ENCODE measurements at regions not wholly inside any gene's neighbourhood (a gene's known extent, or its start where the extent isn't known, plus 50 kb on each side); places are given as distances from the start of the nearest gene placed in this dataset.
"Not testable (repeated sequence)": the region's sequence is repeated elsewhere in the genome, so short reads cannot be mapped to it uniquely, and the experiment has no call there.

DNA sequence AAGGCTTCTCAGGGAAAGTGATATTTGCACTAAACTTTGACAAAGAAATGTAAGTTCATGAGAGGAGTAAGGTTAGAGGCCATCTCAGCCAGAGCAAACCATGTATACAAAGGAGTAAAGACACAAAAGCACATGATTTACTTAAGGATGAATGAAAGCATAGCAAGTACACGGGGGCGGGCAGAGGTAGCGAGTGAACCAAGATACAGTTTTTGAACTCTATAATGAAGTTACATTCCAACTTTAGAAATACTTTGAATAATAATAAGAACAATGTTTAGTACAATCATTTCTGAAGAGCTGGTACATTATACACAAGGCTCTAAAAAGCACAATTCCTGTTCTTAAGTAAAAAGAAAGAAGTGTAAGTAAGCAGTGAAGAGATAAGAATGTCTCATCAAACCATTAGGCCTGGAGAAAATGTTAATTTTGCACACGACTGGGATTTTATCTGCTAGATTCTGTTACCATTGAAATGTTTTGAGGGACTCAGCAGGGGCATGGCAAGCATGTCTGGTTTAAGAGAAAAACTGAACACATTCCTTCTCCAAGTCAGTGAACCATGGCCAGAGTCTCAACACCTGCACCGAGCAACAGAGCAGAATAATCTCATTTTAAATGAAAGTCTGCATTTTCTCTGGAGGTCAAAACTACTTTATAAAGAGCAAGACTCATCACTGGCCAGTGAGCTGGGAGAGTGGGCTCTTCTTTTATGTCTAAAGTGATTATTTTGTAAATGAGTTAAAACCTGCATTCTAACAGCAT is 147.6 kb upstream of the TRPM3 start:
- DNase-seq = no peak

DNA sequence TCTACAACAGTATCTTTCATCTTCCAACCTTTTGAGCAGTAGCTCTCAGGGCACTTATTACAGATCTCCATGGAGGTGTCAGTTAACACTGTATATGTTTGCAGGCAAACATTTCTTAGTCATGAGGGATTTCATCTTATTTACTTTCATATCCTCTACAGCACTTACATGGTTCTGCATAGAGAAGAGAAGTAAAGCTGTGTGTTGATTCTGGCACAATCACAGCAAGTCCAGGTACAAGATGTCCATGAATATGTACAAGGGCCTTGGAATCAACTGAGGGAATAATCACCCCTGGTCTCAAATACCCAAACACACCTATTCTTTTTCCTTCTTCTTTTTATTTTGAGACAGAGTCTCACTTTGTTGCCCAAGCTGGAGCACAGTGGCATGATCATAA is 142.0 kb upstream of the TRPM3 start:
- DNase-seq = no peak

DNA sequence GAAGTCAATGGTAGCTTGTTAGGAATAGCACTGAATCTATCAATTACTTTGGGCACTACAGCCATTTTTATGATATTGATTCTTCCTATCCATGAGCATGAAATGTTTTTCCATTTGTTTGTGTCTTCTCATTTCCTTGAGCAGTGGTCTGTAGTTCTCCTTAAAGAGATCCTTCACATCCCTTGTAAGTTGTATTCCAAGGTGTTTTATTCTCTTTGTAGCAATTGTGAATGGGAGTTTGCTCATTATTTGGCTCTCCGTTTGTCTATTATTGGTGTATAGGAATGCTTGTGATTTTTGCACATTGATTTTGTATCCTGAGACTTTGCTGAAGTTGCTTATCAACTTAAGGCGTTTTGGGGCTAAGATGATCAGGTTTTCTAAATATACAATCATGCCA is 139.0 kb upstream of the TRPM3 start:
- not testable (repeated sequence) for DNase-seq

DNA sequence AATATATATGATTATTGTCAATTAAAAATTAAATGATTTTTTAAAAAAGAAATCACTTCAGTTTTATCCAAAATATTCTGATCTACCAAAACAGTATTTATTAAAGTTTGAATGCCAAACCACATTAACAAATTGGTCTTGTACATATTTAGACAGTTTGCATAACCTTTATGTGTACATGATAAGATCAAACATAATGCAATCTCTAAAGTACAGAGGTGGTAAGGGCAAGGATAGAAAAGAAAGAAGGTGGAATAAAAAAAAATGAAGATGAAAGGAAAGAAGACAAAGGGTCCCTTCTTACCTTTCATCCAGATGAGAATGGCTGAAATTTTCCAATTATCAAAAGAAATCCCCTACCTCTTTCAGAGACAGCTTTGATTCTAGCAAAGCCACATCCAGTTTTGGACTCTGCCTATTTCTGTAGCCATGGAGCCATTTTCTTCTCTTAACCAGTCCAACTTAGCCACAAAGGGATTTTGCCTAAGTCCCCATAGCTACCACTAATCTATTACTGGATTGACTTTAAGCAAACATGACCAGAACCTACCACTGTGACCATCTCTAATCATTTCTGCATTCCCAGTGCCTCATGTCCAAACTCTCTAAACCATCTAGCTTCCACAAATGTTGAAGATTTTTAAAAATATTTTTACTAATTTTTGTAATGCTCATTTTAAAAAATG is 133.3 kb upstream of the TRPM3 start:
- no peak for DNase-seq

DNA sequence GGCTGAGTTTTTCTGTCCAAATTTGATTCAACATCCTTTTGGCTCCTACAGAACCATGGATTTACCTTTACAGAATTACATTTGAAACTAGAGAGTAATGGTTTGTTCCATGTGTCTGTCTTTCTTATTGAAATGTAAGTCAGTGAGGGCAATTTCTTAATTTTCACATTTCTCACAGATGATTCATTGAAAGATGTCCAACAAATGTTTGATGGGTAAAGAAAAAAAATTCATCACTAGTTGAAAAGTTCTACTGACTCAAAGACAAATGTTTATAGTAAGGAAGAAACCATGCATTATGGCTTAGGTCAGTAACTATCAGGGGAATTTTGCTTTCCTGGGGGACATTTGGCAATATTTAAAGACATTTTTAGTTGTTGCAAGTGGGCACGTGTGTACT is 131.6 kb upstream of the TRPM3 start:
- DNase-seq = no peak

DNA sequence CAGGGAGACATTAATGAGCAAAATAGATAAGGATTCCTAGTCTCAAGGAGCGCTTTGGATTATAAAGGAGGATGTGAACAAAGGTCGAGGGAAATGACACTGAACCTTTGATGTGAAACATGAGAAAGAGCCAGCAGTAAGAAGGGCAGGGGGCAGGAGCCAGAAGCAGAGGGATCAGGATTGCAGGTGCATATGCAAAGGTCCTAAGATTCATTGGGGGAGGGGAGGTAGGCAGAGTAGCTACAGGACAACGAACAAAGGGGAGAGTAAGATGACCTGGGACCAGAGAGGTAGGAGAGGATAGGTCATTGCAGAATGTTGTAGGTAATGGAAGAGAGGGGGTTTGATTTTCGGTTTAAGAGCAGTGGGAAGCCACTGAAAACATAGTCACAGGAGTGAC is 129.2 kb upstream of the TRPM3 start:
- no peak for DNase-seq

DNA sequence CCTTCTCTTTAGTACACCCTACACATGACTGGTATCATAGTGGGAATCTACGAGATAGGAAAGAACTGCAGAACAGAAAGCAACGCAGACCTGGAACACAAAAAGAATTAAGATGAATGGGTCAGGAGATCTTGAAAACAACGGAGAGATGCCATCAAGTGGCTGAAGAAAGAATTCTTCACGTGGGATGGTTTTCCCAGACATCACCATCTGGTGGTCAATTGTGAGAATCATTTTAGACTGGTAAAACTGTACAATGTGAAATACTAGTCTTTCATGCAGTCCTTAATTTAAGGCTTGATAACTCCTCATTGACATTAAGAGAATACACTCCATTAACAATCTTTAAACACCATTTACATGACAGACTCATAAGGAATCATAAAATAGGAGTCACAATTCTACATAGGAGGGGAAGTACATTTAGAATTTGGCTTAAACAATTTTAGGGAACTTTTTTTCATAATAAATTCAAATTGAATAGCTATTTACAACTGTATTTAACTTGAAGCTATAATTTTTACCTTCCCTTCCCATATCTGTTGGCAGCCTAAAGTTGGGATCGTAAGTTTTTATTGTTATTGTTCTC is 128.4 kb upstream of the TRPM3 start:
- no peak for DNase-seq

DNA sequence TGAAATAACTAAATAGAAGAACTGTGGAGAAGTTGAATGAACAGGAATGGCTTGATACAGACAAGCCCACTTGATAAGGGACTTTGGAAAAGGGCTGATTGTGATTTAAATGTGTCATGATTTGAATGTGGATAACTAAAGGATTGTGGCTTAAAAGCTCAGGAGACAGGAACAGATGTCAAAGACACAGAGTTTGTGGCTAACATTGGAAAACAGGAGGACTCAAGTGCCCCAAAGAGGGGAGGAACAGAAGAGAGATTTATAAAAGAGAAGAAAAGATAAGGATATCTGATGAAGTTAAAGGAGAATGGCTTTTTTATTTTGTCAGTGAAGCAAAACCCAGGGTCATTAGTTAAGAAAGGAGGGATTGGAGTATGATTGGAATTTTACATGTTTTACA is 124.2 kb upstream of the TRPM3 start:
- DNase-seq = no peak

DNA sequence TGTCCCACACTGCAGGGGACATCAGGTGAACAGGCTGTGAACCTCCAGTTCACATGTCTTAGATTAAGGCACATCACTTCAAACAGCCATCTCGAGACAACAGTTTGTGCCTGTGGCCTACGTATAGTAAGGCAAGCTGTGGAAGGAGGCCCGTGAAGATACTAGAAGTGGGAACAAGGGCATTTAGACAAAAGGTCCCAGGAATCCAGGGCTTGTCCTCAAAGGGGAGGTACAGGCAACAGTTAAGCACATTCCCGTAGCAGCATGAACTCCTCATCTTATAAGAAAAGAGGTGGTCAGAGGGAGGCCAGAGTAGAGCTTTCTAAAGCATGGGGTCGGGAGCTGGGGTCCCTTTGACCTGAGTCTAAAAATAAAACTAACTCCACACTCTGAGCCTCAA is 122.5 kb upstream of the TRPM3 start:
- DNase-seq = no peak

DNA sequence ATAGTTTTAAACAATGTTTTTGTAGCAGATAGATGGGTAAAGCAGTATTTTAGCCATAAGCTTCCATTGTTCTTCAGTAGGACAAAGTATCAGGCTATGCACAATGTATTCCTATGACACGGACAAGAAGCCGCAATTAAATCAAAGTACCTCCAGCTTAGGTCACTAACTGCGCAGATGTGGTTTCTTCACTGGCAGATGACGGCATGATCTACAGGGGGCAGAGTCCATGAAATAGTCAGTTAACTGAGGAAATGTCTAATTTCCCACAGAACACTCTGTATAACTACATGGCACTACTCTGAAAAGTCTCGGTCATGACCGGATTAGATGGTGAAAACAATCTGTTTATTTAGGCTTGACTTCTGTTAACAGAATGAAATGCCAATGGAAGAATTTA is 120.7 kb upstream of the TRPM3 start:
- no peak for DNase-seq

DNA sequence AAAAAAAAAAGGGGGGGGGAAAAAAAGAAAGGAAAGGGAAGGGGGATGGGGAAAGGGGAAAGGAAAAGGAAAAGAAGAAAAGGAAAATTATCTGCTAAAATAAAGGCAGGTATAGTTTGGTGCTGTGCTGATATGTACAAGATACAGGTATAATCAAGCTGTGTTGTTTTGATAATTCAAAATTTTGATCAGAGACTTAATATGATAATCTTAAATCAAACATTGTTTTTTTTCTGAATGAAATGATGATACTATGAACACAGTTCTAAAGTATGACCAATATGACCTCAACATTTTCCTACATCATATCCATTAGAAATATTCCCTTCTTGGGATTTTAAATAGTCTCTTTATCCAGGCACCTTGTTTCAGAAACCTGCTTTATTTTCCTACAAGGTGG is 115.6 kb upstream of the TRPM3 start:
- DNase-seq = no peak

DNA sequence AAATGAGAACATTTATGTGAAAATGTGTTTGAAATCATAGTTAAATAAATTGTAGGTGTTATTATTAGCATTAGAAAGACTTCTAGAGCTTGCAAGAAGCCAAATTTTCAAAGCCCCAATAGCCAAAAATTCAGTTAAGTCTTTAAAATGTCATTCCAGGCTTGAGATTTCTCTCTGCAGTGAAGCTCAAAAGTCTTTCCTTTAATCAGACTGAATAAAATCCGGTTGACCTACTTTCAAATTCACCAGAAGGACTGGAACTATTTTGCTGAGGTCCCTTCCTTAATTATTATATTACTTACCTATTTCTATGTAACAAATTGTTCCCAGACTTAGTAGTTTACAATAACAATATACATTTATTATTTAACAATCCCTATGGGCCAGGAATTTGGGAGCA is 112.2 kb upstream of the TRPM3 start:
- no peak for DNase-seq

DNA sequence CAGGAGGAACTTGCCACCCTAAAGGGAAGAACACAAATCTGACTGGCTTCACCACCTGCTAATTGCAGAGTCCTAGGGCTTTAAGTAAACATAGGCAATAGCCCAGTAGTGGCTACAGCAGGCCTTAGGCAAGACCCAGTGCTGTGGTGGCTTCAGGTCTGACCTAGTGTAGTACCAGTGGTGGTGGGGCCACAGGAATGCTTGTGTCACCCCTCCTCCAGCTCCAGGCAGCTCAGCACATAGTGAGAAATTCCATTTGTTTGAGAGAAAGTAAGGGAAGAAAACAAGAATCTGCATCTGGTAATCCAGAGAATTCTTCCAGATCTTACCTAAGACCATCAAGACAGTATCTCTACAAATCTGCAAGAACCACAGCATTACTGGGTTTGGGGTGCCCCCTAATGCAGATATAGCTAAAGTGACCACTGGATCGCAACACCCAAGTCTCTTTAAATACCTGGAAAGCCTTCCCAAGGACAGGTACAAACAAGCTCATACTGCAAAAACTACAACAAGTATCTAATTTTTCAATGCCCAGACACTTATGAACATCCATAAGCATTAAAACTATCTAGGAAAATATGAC is 102.6 kb upstream of the TRPM3 start:
- DNase-seq = no peak

DNA sequence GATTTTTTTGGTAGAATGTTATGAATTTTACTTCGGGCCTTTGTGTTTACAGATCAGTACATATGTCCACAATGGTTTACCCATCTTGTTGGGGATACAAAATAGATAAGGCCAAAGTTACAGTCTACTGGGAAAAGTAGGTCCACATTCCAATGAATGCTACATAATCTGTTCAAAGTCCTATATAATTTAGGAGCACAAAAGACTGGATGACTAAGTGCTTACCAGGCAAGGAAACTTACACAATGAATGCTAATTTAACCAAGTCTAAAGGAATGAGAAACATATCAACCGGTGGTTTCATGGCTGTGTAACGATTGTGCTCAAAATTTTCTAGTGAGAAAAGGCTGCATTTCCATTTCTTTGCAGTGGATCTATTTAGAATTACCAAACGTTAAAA is 97.4 kb upstream of the TRPM3 start:
- no peak for DNase-seq

DNA sequence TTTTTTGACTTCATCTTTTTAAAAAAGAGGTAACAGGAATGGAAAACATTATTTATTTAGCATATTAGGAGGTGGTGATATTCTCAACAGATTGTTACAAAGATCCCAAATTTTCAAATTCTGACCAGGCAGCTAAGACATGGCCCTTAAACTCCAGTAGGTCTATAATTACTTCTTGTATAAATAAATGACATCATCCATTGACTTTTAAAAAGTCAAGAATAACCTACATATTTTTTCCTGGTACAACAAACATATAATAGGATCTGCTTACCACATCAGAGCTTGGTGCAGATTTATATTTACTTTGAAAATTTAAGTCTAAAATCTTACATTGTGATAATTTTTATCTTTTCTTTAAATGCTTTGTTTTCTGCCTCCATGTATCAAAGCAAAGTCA is 92.2 kb upstream of the TRPM3 start:
- no peak for DNase-seq

DNA sequence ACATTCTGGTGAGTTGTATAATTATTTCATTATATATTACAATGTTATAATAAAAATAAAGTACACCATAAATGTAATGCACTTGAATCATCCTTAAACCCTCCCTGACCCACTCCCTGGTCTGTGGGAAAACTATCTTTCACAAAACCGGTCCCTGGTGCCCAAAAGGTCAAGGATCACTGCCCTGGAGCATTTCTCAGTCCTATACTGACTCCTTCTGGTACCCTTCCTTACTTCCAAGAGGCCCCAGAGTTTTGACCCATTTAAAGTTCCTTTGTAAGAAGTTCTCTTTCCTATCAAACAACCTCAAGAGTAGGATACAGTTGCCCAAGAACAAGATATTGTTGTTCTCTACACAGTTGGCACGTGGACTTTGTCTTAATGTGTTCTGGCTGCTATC is 88.9 kb upstream of the TRPM3 start:
- DNase-seq = no peak

DNA sequence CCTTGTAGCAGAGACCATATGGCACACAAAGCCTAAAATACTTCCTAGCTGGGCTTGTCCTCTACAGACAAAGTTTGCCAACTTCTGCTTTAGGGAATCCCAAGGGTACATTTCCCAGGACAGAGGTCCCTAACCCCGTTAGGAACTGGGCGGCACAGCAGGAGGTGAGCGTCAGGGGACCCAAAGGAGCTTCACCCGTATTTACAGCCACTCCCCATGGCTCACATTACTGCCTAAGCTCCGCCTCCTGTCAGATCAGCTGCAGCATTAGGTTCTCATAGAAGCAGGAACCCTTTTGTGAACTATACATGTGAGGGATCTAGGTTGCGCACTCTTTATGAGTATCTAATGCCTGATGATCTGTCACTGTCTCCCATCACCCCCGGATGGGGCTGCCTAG is 88.5 kb upstream of the TRPM3 start:
- DNase-seq = no peak

DNA sequence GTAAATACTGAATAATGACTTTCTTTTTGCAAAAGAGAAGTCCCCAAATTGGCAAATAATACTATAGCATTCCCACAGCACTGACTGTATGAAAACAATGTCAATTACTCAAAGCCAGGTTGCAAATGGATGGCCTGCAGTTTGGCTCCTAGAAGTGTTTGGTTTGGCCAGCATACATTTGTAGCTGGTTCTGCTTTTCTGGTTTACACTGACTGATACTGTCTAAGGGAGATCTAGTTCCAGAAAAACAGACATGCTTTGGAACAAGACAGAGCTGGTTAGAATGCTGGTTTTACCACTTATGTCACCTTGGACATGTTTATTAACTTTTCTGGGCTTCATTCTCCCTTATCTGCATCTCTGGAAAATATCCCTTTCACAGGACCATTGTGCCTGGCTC is 81.5 kb upstream of the TRPM3 start:
- DNase-seq = no peak

DNA sequence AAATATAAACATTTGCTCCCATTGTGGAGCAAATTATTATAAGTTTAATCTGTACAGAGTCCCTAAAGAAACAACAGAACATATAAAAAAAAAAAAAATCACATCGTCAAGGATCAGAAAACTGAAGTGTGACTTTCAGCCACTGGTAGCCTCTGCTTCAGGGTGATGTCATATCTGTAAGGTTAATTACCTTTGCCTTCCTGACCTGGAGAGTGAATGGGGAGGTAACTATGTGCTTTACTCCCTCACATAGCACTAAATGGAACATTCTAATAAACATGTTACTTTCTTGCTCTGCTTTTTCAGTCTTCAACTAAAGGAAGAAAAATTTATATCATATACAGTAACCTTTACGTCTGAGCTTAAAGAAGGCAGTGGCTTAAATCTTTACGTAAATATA is 70.3 kb upstream of the TRPM3 start:
- DNase-seq = no peak

DNA sequence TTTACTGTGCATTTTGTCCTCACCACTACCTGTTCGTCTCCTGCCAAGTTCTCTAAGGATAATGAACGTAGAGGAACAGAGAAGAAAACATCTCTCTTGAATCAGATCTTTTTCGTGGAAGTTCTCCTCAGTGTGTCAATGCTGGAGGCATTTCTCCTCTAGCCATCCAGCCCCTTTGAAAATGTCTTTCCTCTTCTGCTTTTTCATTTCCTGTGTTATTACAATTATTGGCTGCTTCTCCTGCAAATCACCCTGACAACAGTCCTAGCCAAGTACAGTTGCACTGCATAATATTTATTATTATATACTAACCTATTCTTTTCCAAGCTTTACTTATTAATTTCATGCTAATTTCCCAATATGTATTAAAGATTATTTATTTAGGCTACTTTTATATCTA is 61.8 kb upstream of the TRPM3 start:
- DNase-seq = no peak

DNA sequence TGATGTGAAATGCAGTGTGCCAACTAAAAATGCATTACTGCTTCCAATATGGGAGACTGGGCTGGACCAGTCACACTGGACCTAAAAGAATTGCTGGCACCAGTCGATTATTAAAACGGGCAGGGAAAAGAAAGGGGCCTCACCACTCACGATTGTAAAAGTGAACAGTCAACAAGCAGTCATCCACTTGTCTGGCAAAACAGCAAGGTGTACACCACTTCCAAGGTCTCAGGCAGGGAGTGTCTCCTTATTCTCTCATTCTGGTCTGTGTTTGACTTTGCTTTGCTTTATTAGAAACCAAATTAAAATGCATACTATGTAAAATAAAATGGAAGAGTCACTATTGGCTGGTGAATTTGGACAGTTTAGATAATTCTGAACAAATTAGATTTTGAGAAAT is 57.8 kb upstream of the TRPM3 start:
- DNase-seq = no peak

DNA sequence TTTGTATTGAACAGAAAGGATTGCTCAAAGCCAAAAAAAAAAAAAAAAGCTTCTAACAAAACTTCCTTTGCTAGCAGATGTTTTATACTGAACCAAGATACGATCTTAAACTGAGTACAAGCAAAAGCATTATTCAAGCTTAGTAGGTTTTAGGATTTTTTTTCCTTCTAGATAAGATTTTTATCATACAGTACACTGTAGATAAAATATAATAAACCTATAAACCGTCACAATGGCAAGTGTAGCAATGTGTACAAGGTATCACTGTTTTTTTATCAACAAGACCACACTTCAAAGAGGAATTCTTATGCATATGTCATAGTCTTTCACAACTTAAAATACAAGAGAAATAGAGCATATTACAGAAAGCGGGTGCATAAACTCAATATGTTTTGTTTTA is 56.5 kb upstream of the TRPM3 start:
- no peak for DNase-seq

DNA sequence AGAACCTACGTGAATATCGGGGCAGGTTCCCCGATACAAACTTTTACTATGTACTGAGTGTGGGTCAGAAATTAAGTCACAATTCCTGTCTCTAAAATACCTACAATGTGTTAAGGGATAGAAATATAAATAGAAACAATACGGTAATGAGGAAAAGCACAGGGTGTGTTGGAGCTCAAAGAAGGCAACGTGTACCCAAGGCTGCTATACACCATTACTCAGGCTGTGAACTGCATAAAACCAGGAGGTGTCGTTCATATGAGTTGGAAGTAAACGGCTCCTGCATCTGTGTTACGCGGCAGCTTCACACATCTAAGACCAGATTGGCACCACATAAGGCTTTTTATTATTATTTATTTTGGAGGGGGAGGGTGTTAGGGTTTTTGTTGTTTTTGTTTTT is 50.1 kb upstream of the TRPM3 start:
- no peak for DNase-seq
